H1 (cell line): ENCODE measurements at regions not wholly inside any gene's neighbourhood (a gene's known extent, or its start where the extent isn't known, plus 50 kb on each side); places are given as distances from the start of the nearest gene placed in this dataset.

Experiments used
- CTCF ChIA-PET: fragments of 300-600 bp; sonication (Branson Sonifier 250); formaldehyde crosslinking; loops from one replicate; lab custom pipeline; 2021; ENCODE audit not compliant: partially characterized antibody; lab: Charles Lee
- POLR2A ChIA-PET: fragments of 300-600 bp; sonication (Branson Sonifier 250); formaldehyde crosslinking; loops from one replicate; lab custom pipeline; 2021; ENCODE audit warnings: inconsistent platforms; ENCODE audit not compliant: partially characterized antibody; lab: Charles Lee
- DNase-seq, 2 experiments: peaks; one replicate each; pipeline versions ENCODE4 v3.0.0 to v3.0.0-alpha.2; 2010 to 2022; ENCODE audit warnings: low spot score in 2 of 2, low read depth in 1 of 2, mixed read lengths in 1 of 2
- FAIRE-seq: peaks from 2 replicates; lab custom pipeline; 2011; peaks lifted over from hg19 to GRCh38; lab: Jason Lieb, UNC
- H2AFZ ChIP-seq: 2 replicates; pipeline ENCODE4 v1.8.1; 2012; ENCODE audit warnings: low read length, inconsistent platforms
- H2AK5ac ChIP-seq: 2 replicates; pipeline ENCODE4 v1.6.1; 2013; ENCODE audit warnings: low read depth, low read length
- H2BK120ac ChIP-seq: replicated peaks from 2 replicates; pipeline ENCODE3; 2013; ENCODE audit warnings: low read depth, low read length, inconsistent platforms
- H2BK12ac ChIP-seq: 2 replicates; pipeline ENCODE4 v1.6.1; 2013; ENCODE audit warnings: low read depth, low read length
- H2BK15ac ChIP-seq: 2 replicates; pipeline ENCODE4 v1.6.1; 2013; ENCODE audit warnings: low read length
- H2BK20ac ChIP-seq: 2 replicates; pipeline ENCODE4 v1.6.1; 2013; ENCODE audit warnings: low read length
- H2BK5ac ChIP-seq: 2 replicates; pipeline ENCODE4 v1.6.1; 2013; ENCODE audit warnings: low read depth, low read length
- H3K14ac ChIP-seq: 2 replicates; pipeline ENCODE4 v1.6.1; 2013; ENCODE audit warnings: inconsistent platforms; ENCODE audit not compliant: insufficient read length
- H3K18ac ChIP-seq: 2 replicates; pipeline ENCODE4 v1.6.1; 2013; ENCODE audit warnings: low read length; ENCODE audit errors: extremely low read depth
- H3K23ac ChIP-seq: 2 replicates; pipeline ENCODE4 v1.6.1; 2013; ENCODE audit warnings: inconsistent platforms; ENCODE audit not compliant: insufficient read length
- H3K23me2 ChIP-seq: 2 replicates; pipeline ENCODE4 v1.6.1; 2013; ENCODE audit warnings: low read depth, low read length
- H3K27ac ChIP-seq: 2 replicates; pipeline ENCODE4 v1.6.1; 2011; ENCODE audit warnings: low read depth, low read length, inconsistent platforms
- H3K27me3 ChIP-seq, 4 experiments: replicated peaks in 1 of 4; 1 replicate in 1 of 4; 2 replicates in 3 of 4; pipeline versions ENCODE4 v1.6.1 to v1.8.1; 2011 to 2013; ENCODE audit warnings: low read length in 3 of 4, mild to moderate bottlenecking in 3 of 4, inconsistent platforms in 2 of 4, mixed read lengths in 2 of 4, moderate library complexity in 1 of 4; ENCODE audit not compliant: control insufficient read depth in 3 of 4, insufficient read depth in 3 of 4; ENCODE audit errors: extremely low read depth in 1 of 4
- H3K36me3 ChIP-seq, 4 experiments: 2 replicates each; pipeline versions ENCODE4 v1.6.1 to v1.8.1; 2011 to 2013; ENCODE audit warnings: mild to moderate bottlenecking in 4 of 4, low read length in 3 of 4, moderate library complexity in 2 of 4, control low read depth in 1 of 4, inconsistent platforms in 1 of 4; ENCODE audit not compliant: insufficient read depth in 4 of 4, control insufficient read depth in 2 of 4
- H3K4ac ChIP-seq: replicated peaks from 2 replicates; pipeline ENCODE3; 2013; ENCODE audit warnings: low read length, low read depth, mixed read lengths, inconsistent platforms; ENCODE audit not compliant: insufficient read length
- H3K4me1 ChIP-seq, 4 experiments: replicated peaks in 1 of 4; 1 replicate in 1 of 4; 2 replicates in 3 of 4; pipeline versions ENCODE4 v1.6.1 to v1.8.1; 2011 to 2013; ENCODE audit warnings: low read length in 3 of 4, inconsistent platforms in 2 of 4, mixed read lengths in 1 of 4; ENCODE audit not compliant: insufficient read depth in 4 of 4, control insufficient read depth in 3 of 4
- H3K4me2 ChIP-seq, 2 experiments: 2 replicates each; pipeline versions ENCODE4 v1.6.1 to v1.8.1; 2011 to 2013; ENCODE audit warnings: low read depth in 2 of 2, low read length in 2 of 2, control low read depth in 1 of 2, inconsistent platforms in 1 of 2, mild to moderate bottlenecking in 1 of 2; ENCODE audit not compliant: insufficient read depth in 1 of 2
- H3K4me3 ChIP-seq, 4 experiments: fragments of 200-600, 300-600 bp in 1 of 4; sonication (generic), shearing (Covaris generic), sonication (Bioruptor Twin) in 1 of 4; 2 replicates each; pipeline versions ENCODE4 v1.5.1 to v1.8.1; 2011 to 2016; ENCODE audit warnings: low read length in 4 of 4, low read depth in 3 of 4, control low read depth in 2 of 4, inconsistent platforms in 2 of 4, mild to moderate bottlenecking in 2 of 4, mixed read lengths in 1 of 4, moderate library complexity in 1 of 4; ENCODE audit not compliant: insufficient read depth in 2 of 4; ENCODE audit errors: extremely low read depth in 1 of 4
- H3K56ac ChIP-seq: replicated peaks from 2 replicates; pipeline ENCODE3; 2013; ENCODE audit warnings: low read depth, mild to moderate bottlenecking, mixed read lengths, low read length, inconsistent platforms; ENCODE audit not compliant: insufficient read length
- H3K79me1 ChIP-seq: 2 replicates; pipeline ENCODE4 v1.6.1; 2013; ENCODE audit warnings: low read depth, low read length, control low read depth
- H3K79me2 ChIP-seq, 2 experiments: 2 replicates each; pipeline versions ENCODE4 v1.6.1 to v1.8.1; 2012 to 2013; ENCODE audit warnings: low read length in 2 of 2, mild to moderate bottlenecking in 2 of 2, inconsistent platforms in 1 of 2; ENCODE audit not compliant: insufficient read depth in 2 of 2, control insufficient read depth in 1 of 2
- H3K9ac ChIP-seq, 4 experiments: replicated peaks in 1 of 4; 1 replicate in 1 of 4; 2 replicates in 3 of 4; pipeline versions ENCODE4 v1.6.1 to v1.8.1; 2011 to 2013; ENCODE audit warnings: low read depth in 3 of 4, low read length in 3 of 4, control low read depth in 2 of 4, mild to moderate bottlenecking in 2 of 4, moderate library complexity in 2 of 4, inconsistent platforms in 1 of 4; ENCODE audit errors: extremely low read depth in 1 of 4
- H3K9me3 ChIP-seq, 2 experiments: 2 replicates each; pipeline versions ENCODE4 v1.6.1 to v1.8.1; 2012 to 2013; ENCODE audit warnings: mild to moderate bottlenecking in 2 of 2, moderate library complexity in 2 of 2, control low read depth in 1 of 2, inconsistent platforms in 1 of 2, low read depth in 1 of 2, low read length in 1 of 2, mixed read lengths in 1 of 2; ENCODE audit not compliant: insufficient read depth in 2 of 2
- H4K20me1 ChIP-seq, 2 experiments: replicated peaks in 1 of 2; 2 replicates each; pipeline versions ENCODE3 to v1.8.1; 2011 to 2013; ENCODE audit warnings: inconsistent platforms in 2 of 2, low read length in 2 of 2, mild to moderate bottlenecking in 1 of 2; ENCODE audit not compliant: insufficient read depth in 2 of 2, control insufficient read depth in 1 of 2
- H4K5ac ChIP-seq: 2 replicates; pipeline ENCODE4 v1.6.1; 2013; ENCODE audit warnings: low read length, low read depth, mixed read lengths, inconsistent platforms; ENCODE audit not compliant: insufficient read length
- H4K8ac ChIP-seq: 2 replicates; pipeline ENCODE4 v1.8.0; 2013; ENCODE audit warnings: mild to moderate bottlenecking, moderate library complexity, low read length, inconsistent platforms; ENCODE audit not compliant: insufficient read depth; ENCODE audit errors: extremely low read depth
- H4K91ac ChIP-seq: replicated peaks from 2 replicates; pipeline ENCODE3; 2013; ENCODE audit warnings: low read length, mixed read lengths, inconsistent platforms; ENCODE audit not compliant: insufficient read length
- HDAC2 ChIP-seq, 2 experiments: fragments of 300-600 bp in 1 of 2; sonication (generic) in 1 of 2; IDR thresholded peaks; 2 replicates each; pipeline ENCODE4 v1.6.1; 2011 to 2012; ENCODE audit warnings: low read depth in 2 of 2, low read length in 2 of 2, mild to moderate bottlenecking in 2 of 2, moderate library complexity in 2 of 2, borderline replicate concordance in 1 of 2, inconsistent platforms in 1 of 2
- JUN ChIP-seq: IDR thresholded peaks from 2 replicates; pipeline ENCODE4 v1.6.1; 2011; ENCODE audit warnings: low read depth, mild to moderate bottlenecking, improper control_type of control experiment, low read length
- KDM1A ChIP-seq: fragments of 200-600, 300-600 bp; sonication (generic); IDR thresholded peaks from 2 replicates; pipeline ENCODE4 v1.7.1; 2016; ENCODE audit warnings: mild to moderate bottlenecking, low read length, borderline replicate concordance
- RAD21 ChIP-seq, 2 experiments: IDR thresholded peaks in 1 of 2; conservative IDR thresholded peaks in 1 of 2; 2 replicates each; pipeline ENCODE4 v1.6.1; 2011; ENCODE audit warnings: low read depth in 2 of 2, low read length in 2 of 2, improper control_type of control experiment in 1 of 2, inconsistent platforms in 1 of 2, mild to moderate bottlenecking in 1 of 2, moderate library complexity in 1 of 2
- WGBS, 2 experiments: shearing (Covaris generic) in 1 of 2; methylation state at CpG; one replicate each; pipeline versions ENCODE4 v1.1.6 to v1.1.7; 2013 to 2015; ENCODE audit warnings: low lambda C conversion rate in 2 of 2, mixed read lengths in 2 of 2, inconsistent platforms in 1 of 2, low coverage in 1 of 2, missing lambda C conversion rate in 1 of 2; ENCODE audit not compliant: insufficient replicate concordance in 2 of 2, insufficient coverage in 1 of 2, insufficient read length in 1 of 2; ENCODE audit errors: extremely low coverage in 1 of 2, missing lambda C conversion rate in 1 of 2; 5-methylcytosine and 5-hydroxymethylcytosine counted together

- Histone ChIP-seq H2BK20ac (no peak overlapping the region), H2AK5ac (no peak overlapping the region), H3K4me1 (no peaks in the 10 kb centered on the region), H2BK120ac (no peak overlapping the region), H3K9ac (no peak overlapping the region), H4K20me1 (no peaks in the 10 kb centered on the region), H3K56ac (no peak overlapping the region), H3K4me2 (no peak overlapping the region), H3K23me2 (no peaks in the 10 kb centered on the region), H3K79me1 (no peaks in the 10 kb centered on the region), H3K79me2 (no peaks in the 10 kb centered on the region), H2AFZ (no peak overlapping the region), H4K5ac (no peak overlapping the region), H3K18ac (no peak overlapping the region), H4K8ac (no peak overlapping the region), H3K23ac (no peak overlapping the region), H3K9me3 (no peaks in the 10 kb centered on the region), H2BK12ac (no peak overlapping the region), H3K27ac (no peak overlapping the region), H2BK15ac (no peak overlapping the region), H3K14ac (no peak overlapping the region), H3K4me3 (no peak overlapping the region), H3K27me3 (no peaks in the 10 kb centered on the region), H4K91ac (no peak overlapping the region), H3K4ac (no peak overlapping the region), H3K36me3 (no peaks in the 10 kb centered on the region), H2BK5ac (no peak overlapping the region)
- TF ChIP-seq HDAC2 (IDR thresholded peaks at IDR 0.05; ENCODE audit: borderline replicate concordance in 1 of 2, low read depth in 2 of 2, low read length in 2 of 2): no peak
- TF ChIP-seq JUN: no peak
- TF ChIP-seq RAD21 (IDR thresholded peaks at IDR 0.05 in 1 of 2, conservative IDR thresholded peaks at IDR 0.05 in 1 of 2; ENCODE audit: low read depth in 2 of 2, low read length in 2 of 2): no peak
- no peak for TF ChIP-seq KDM1A
- CTCF ChIA-PET: no interaction called here
- POLR2A ChIA-PET: no interaction called here
- 94% methylated on average over 1 of the region's 1 CpG; no CpG with 5 or more reads in 1 of the 2 experiments for WGBS, 2 experiments
- no peak for DNase-seq
- FAIRE-seq: no peak
Observed at GRCh38 chr2:90221300-90221651, 1529.8 kb downstream of the RPIA start.
